Body of pancreas (tissue), 4 donors: ENCODE measurements at regions not wholly inside any gene's neighbourhood (a gene's known extent, or its start where the extent isn't known, plus 50 kb on each side); places are given as distances from the start of the nearest gene placed in this dataset.

Source experiments
- CTCF ChIP-seq, 7 experiments: fragments of 450-650 bp in 4 of 7; fragments of 200-600 bp in 3 of 7; sonication (generic) in 3 of 7; IDR thresholded peaks; one replicate each; pipeline ENCODE4 v1.5.1; 2016 to 2019; ENCODE audit warnings: antibody characterized with exemption in 7 of 7
- POLR2A ChIP-seq, 3 donors: fragments of 450-650 bp; IDR thresholded peaks; one replicate each; pipeline ENCODE4 v1.6.1; 2016; ENCODE audit warnings: antibody characterized with exemption in 3 of 3, mild to moderate bottlenecking in 2 of 3

GRCh38 chr16:35868630-35869029 lies 2409.2 kb downstream of the TP53TG3F start:
- TF ChIP-seq POLR2A (IDR thresholded peaks at IDR 0.05) (no peak), CTCF (IDR thresholded peaks at IDR 0.05) (no peak)
